BLaER1 (cell line): ENCODE measurements at regions not wholly inside any gene's neighbourhood (a gene's known extent, or its start where the extent isn't known, plus 50 kb on each side); places are given as distances from the start of the nearest gene placed in this dataset.
A peak's percentile ranks its signal among the peaks of the same experiment; 100 is the strongest.

Source experiments
- H3K27ac ChIP-seq: shearing (Covaris generic); formaldehyde crosslinking; 2 replicates; pipeline ENCODE4 v1.8.1; 2022
- H3K27me3 ChIP-seq: shearing (Covaris generic); formaldehyde crosslinking; 2 replicates; pipeline ENCODE4 v1.8.1; 2022
- H3K36me3 ChIP-seq: shearing (Covaris generic); formaldehyde crosslinking; 2 replicates; pipeline ENCODE4 v1.8.1; 2022
- H3K4me1 ChIP-seq: shearing (Covaris generic); formaldehyde crosslinking; 2 replicates; pipeline ENCODE4 v1.8.1; 2022
- H3K4me2 ChIP-seq: shearing (Covaris generic); formaldehyde crosslinking; 2 replicates; pipeline ENCODE4 v1.8.1; 2022
- H3K4me3 ChIP-seq: shearing (Covaris generic); formaldehyde crosslinking; 2 replicates; pipeline ENCODE4 v1.8.1; 2022
- H3K9ac ChIP-seq: shearing (Covaris generic); formaldehyde crosslinking; 2 replicates; pipeline ENCODE4 v1.8.1; 2022
- H3K9me3 ChIP-seq: shearing (Covaris generic); formaldehyde crosslinking; 2 replicates; pipeline ENCODE4 v1.8.1; 2022
- H4K20me1 ChIP-seq: shearing (Covaris generic); formaldehyde crosslinking; 2 replicates; pipeline ENCODE4 v1.8.1; 2022
- Cebpa-rat ChIP-seq: shearing (Covaris generic); IDR thresholded peaks from 2 replicates; pipeline ENCODE4 v1.8.1; 2022

DNA sequence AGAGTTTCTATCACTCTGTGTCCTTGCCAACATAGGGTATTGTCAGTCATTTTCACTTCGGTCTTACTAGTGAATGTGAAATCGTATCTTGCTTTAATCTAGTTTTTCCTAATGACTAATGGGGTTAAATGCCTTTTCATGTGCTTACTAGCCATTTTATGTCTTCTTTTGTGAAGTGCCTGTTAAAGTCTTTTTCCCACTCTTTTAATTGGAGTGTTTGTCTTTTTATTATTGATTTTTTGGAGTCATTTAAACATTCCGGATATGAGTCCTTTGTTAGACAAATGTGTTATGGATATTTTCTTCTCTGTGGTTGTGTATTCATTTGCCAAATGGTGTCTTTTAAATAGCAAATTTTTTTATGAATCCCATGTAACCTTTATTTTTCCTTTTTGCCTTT lies 194.6 kb downstream of the CDH26 start:
- H3K4me2 ChIP-seq, result no peak overlapping the region
- no peaks in the 10 kb centered on the region for H4K20me1 ChIP-seq
- no peak overlapping the region for H3K9ac ChIP-seq
- no peak for TF ChIP-seq Cebpa-rat
- H3K27me3 ChIP-seq, result no peaks in the 10 kb centered on the region
- peaks cover 11% of the 10 kb centered on the region; the same call in 1 of the 2 replicates for H3K9me3 ChIP-seq
- H3K4me3 ChIP-seq, result no peak overlapping the region
- H3K4me1 ChIP-seq, result no peaks in the 10 kb centered on the region
- no peak overlapping the region for H3K27ac ChIP-seq
- no peaks in the 10 kb centered on the region for H3K36me3 ChIP-seq

GRCh38 chr20:60160451-60161145 lies 202.4 kb downstream of the CDH26 start:
- Histone ChIP-seq H3K4me1 (no peaks in the 10 kb centered on the region), H3K27ac (no peak overlapping the region), H3K4me2 (no peak overlapping the region), H3K36me3 (no peaks in the 10 kb centered on the region), H3K9ac (no peak overlapping the region), H3K4me3 (no peak overlapping the region), H3K27me3 (no peaks in the 10 kb centered on the region), H3K9me3 (peaks cover 14% of the 10 kb centered on the region), H4K20me1 (no peaks in the 10 kb centered on the region)
- no peak for TF ChIP-seq Cebpa-rat

GRCh38 chr20:60167812-60168211 lies 209.6 kb downstream of the CDH26 start:
- no peak overlapping the region for H3K27ac ChIP-seq
- no peaks in the 10 kb centered on the region for H3K4me1 ChIP-seq
- H3K9ac ChIP-seq, result no peak overlapping the region
- H3K9me3 ChIP-seq, result peaks cover 5% of the 10 kb centered on the region; the same call in 1 of the 2 replicates
- no peak overlapping the region for H3K4me2 ChIP-seq
- H3K36me3 ChIP-seq, result no peaks in the 10 kb centered on the region
- H3K27me3 ChIP-seq, result no peaks in the 10 kb centered on the region
- no peak for TF ChIP-seq Cebpa-rat
- H3K4me3 ChIP-seq, result no peak overlapping the region
- H4K20me1 ChIP-seq, result no peaks in the 10 kb centered on the region

- H3K9me3 ChIP-seq, result peaks cover 5% of the 10 kb centered on the region; the same call in 1 of the 2 replicates
- no peak overlapping the region for H3K27ac ChIP-seq
- H3K4me1 ChIP-seq, result no peaks in the 10 kb centered on the region
- no peak overlapping the region for H3K4me3 ChIP-seq
- no peaks in the 10 kb centered on the region for H3K36me3 ChIP-seq
- no peak overlapping the region for H3K4me2 ChIP-seq
- H4K20me1 ChIP-seq, result no peaks in the 10 kb centered on the region
- no peaks in the 10 kb centered on the region for H3K27me3 ChIP-seq
- no peak for TF ChIP-seq Cebpa-rat
- no peak overlapping the region for H3K9ac ChIP-seq
These were observed 210.7 kb downstream of the CDH26 start for GRCh38 chr20:60168963-60169362.

- H3K9ac ChIP-seq, result no peak overlapping the region
- no peak overlapping the region for H3K4me2 ChIP-seq
- no peaks in the 10 kb centered on the region for H3K4me1 ChIP-seq
- no peaks in the 10 kb centered on the region for H3K27me3 ChIP-seq
- H3K4me3 ChIP-seq, result no peak overlapping the region
- TF ChIP-seq Cebpa-rat, result no peak
- no peak overlapping the region for H3K27ac ChIP-seq
- no peaks in the 10 kb centered on the region for H3K36me3 ChIP-seq
- H3K9me3 ChIP-seq, result peaks cover 10% of the 10 kb centered on the region
- no peaks in the 10 kb centered on the region for H4K20me1 ChIP-seq
These were observed 211.9 kb downstream of the CDH26 start for GRCh38 chr20:60170116-60170515.

GRCh38 chr20:60171313-60171712 lies 213.1 kb downstream of the CDH26 start:
- Histone ChIP-seq H3K27ac (no peak overlapping the region), H3K9me3 (peaks cover 13% of the 10 kb centered on the region), H4K20me1 (no peaks in the 10 kb centered on the region), H3K36me3 (no peaks in the 10 kb centered on the region), H3K27me3 (no peaks in the 10 kb centered on the region), H3K9ac (no peak overlapping the region), H3K4me3 (no peak overlapping the region), H3K4me1 (no peaks in the 10 kb centered on the region), H3K4me2 (no peak overlapping the region)
- no peak for TF ChIP-seq Cebpa-rat

DNA sequence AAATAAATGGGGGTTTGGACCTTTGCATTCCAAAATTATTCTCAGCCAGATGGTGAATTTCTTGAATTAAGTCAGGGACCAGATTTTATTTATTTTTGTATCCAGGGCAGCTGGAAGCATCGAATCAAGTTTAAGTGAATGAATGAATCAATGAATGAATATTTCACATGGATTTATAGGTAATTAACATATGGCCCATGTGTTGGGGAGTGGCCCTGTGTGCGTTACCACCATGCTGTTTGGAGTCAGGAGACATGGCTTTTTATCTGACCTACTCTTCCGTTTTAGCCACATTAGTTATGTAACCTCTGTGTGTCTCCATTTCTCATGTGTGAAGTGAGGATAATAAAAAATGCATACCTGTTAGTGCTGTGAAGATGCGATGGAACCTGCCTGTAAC lies 213.5 kb downstream of the CDH26 start:
- Histone ChIP-seq H3K4me2 (no peak overlapping the region), H3K9me3 (peaks cover 13% of the 10 kb centered on the region), H3K9ac (no peak overlapping the region), H3K4me3 (no peak overlapping the region), H3K4me1 (peaks cover 3% of the 10 kb centered on the region; the same call in 1 of the 2 replicates), H3K27me3 (no peaks in the 10 kb centered on the region), H3K36me3 (no peaks in the 10 kb centered on the region), H3K27ac (no peak overlapping the region), H4K20me1 (no peaks in the 10 kb centered on the region)
- TF ChIP-seq Cebpa-rat, result no peak

DNA sequence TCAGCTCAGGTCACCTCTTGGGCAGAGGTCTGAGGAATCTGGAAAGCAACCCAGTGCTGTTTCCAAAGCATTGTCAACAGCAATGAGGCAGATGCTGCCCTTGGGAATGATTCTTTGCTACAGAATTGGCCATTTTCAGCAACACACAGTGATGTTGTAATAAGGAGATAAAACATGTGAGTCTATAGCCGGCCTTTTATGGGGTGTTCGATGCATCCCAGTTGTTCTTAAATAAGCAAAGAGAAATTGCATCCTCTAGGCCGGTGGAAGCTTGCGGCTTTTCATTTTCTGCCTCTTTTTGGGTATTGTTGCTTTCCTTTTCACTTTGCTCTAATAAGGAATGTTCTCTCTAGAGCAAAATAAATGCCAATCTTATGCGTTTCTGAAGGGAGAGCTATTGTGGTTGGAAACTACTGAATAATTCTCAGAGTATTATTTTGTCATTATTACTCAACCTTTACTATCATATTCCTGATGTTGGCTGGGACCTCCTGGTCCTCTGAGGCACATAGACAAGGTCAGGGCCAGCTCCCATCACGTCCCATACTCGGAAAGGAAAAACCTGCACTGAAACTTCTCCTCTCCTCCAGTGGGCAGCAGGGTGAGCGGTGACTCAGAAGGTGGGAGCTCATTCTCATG lies 214.2 kb downstream of the CDH26 start:
- Histone ChIP-seq H3K9ac (no peak overlapping the region), H3K36me3 (no peaks in the 10 kb centered on the region), H4K20me1 (no peaks in the 10 kb centered on the region), H3K4me1 (peaks cover 10% of the 10 kb centered on the region), H3K4me3 (no peak overlapping the region), H3K4me2 (no peak overlapping the region), H3K27me3 (no peaks in the 10 kb centered on the region), H3K9me3 (peaks cover 13% of the 10 kb centered on the region), H3K27ac (no peak overlapping the region)
- TF ChIP-seq Cebpa-rat, result no peak

DNA sequence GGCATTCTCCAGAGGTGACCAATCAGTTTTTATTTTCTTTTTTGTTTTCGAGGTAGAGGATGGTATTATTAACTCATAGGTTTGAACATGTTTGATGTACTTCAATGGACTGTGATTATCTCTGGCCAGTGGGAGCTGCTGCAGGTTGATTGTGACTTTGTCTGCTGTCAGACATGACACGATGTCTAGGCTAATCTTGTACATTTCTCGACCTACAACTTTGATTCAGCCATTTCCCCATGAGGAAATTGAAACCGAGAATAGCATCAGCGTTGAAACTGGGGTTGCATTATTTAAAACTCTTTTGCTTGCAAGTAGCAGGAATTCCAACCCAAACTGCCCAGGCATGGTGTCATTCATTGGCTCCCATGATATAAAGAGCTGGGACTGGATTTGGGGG lies 218.9 kb downstream of the CDH26 start:
- Histone ChIP-seq H3K4me1 (peaks cover 34% of the 10 kb centered on the region), H3K4me2 (peak overlapping the region; percentile 73), H3K9ac (no peak overlapping the region), H4K20me1 (no peaks in the 10 kb centered on the region), H3K4me3 (no peak overlapping the region), H3K27ac (no peak overlapping the region), H3K9me3 (peaks cover 9% of the 10 kb centered on the region), H3K27me3 (no peaks in the 10 kb centered on the region), H3K36me3 (no peaks in the 10 kb centered on the region)
- TF ChIP-seq Cebpa-rat, result no peak

DNA sequence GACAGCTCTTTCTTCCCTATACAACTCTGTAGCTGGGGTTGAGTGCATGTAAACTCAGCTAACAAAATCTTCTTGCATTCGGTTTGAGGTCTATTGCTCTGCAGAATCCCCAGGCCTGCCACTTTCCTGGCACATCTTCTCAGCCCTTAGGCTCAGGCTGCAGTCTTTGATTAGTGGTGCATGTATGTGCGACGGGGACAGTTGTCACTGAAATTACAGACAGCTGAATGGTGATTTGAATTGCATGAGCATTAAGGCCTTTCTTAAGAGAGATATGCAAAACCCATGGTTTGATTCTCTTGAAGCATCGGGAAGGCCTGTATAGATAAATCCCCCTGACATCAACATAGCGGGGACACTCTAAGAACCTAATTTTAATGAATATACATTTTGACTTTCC lies 222.8 kb downstream of the CDH26 start:
- Histone ChIP-seq H3K4me1 (peaks cover 34% of the 10 kb centered on the region), H3K27ac (no peak overlapping the region), H3K4me3 (no peak overlapping the region), H3K36me3 (no peaks in the 10 kb centered on the region), H3K27me3 (no peaks in the 10 kb centered on the region), H3K4me2 (peak overlapping the region; percentile 38), H3K9ac (no peak overlapping the region), H4K20me1 (no peaks in the 10 kb centered on the region), H3K9me3 (peaks cover 7% of the 10 kb centered on the region)
- TF ChIP-seq Cebpa-rat, result no peak
